ENCODE measurements at regions not wholly inside any gene's neighbourhood (a gene's known extent, or its start where the extent isn't known, plus 50 kb on each side); places are given as distances from the start of the nearest gene placed in this dataset.
"Not testable (repeated sequence)": the region's sequence is repeated elsewhere in the genome, so short reads cannot be mapped to it uniquely, and the experiment has no call there.

- not testable (repeated sequence) for DNase-seq
Measured at GRCh38 chr10:107950411-107951062, 786.0 kb upstream of the SORCS1 start.

GRCh38 chr10:107942826-107943225 is 778.3 kb upstream of the SORCS1 start:
- DNase-seq = no peak

- DNase-seq = no peak
Measured at GRCh38 chr10:107933076-107933475, 768.6 kb upstream of the SORCS1 start.

- no peak for DNase-seq
Measured at GRCh38 chr10:107931808-107932207, 767.3 kb upstream of the SORCS1 start.

GRCh38 chr10:107930037-107930436 is 765.5 kb upstream of the SORCS1 start:
- no peak for DNase-seq

GRCh38 chr10:107924458-107924857 is 760.0 kb upstream of the SORCS1 start:
- DNase-seq = no peak

- DNase-seq = no peak
Measured at GRCh38 chr10:107919626-107920235, 755.2 kb upstream of the SORCS1 start.

GRCh38 chr10:107918171-107918570 is 753.7 kb upstream of the SORCS1 start:
- DNase-seq = no peak

GRCh38 chr10:107915215-107915610 is 750.7 kb upstream of the SORCS1 start:
- DNase-seq = no peak

GRCh38 chr10:107914450-107915214 is 750.1 kb upstream of the SORCS1 start:
- DNase-seq = no peak

- DNase-seq = no peak
Measured at GRCh38 chr10:107913317-107914294, 749.1 kb upstream of the SORCS1 start.

- no peak for DNase-seq
Measured at GRCh38 chr10:107901076-107901475, 736.6 kb upstream of the SORCS1 start.

- DNase-seq = no peak
Measured at GRCh38 chr10:107900131-107900530, 735.6 kb upstream of the SORCS1 start.

GRCh38 chr10:107899502-107900062 is 735.1 kb upstream of the SORCS1 start:
- DNase-seq = no peak

GRCh38 chr10:107899075-107899474 is 734.6 kb upstream of the SORCS1 start:
- no peak for DNase-seq

GRCh38 chr10:107898392-107898791 is 733.9 kb upstream of the SORCS1 start:
- DNase-seq = no peak

GRCh38 chr10:107894516-107894915 is 730.0 kb upstream of the SORCS1 start:
- DNase-seq = no peak

- no peak for DNase-seq
Measured at GRCh38 chr10:107889105-107889504, 724.6 kb upstream of the SORCS1 start.

- no peak for DNase-seq
Measured at GRCh38 chr10:107880185-107880584, 715.7 kb upstream of the SORCS1 start.

GRCh38 chr10:107873007-107873406 is 708.5 kb upstream of the SORCS1 start:
- DNase-seq = no peak

- no peak for DNase-seq
Measured at GRCh38 chr10:107865691-107866090, 701.2 kb upstream of the SORCS1 start.

GRCh38 chr10:107859065-107859464 is 694.6 kb upstream of the SORCS1 start:
- DNase-seq = no peak

- DNase-seq = no peak
Measured at GRCh38 chr10:107856047-107856315, 691.5 kb upstream of the SORCS1 start.
